Lung microvascular endothelial cell (primary cell): ENCODE measurements at regions not wholly inside any gene's neighbourhood (a gene's known extent, or its start where the extent isn't known, plus 50 kb on each side); places are given as distances from the start of the nearest gene placed in this dataset.

Experiments used
- DNase-seq, 2 donors: peaks; one replicate each; pipeline versions ENCODE4 v3.0.0 to v3.0.0-alpha.2; 2010; ENCODE audit warnings: low read depth in 2 of 2

- DNase-seq, result no peak
These were observed 540.3 kb downstream of the BCL11B start for GRCh38 chr14:98731701-98732100.

- no peak for DNase-seq
These were observed 538.5 kb downstream of the BCL11B start for GRCh38 chr14:98733536-98733935.

- DNase-seq, result no peak
These were observed 535.2 kb downstream of the BCL11B start for GRCh38 chr14:98736701-98737338.

DNA sequence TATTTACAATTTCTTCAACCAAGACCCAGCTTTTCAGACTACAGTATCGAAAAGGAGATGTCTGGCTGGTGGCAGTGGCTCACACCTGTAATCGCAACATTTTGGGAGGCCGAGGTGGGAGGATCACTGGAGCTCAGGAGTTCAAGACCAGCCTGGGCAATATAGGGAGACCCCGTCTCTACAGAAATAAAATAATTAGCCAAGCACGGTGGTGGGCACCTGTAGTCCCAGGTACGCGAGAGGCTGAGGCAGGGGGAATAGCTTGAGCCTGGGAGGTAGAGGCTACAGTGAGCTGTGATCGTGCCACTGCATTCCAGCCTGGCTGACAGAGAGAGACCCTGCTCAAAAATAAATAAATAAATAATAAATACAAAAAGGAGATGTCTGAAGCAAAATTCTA is 530.5 kb downstream of the BCL11B start:
- DNase-seq, result no peak

DNA sequence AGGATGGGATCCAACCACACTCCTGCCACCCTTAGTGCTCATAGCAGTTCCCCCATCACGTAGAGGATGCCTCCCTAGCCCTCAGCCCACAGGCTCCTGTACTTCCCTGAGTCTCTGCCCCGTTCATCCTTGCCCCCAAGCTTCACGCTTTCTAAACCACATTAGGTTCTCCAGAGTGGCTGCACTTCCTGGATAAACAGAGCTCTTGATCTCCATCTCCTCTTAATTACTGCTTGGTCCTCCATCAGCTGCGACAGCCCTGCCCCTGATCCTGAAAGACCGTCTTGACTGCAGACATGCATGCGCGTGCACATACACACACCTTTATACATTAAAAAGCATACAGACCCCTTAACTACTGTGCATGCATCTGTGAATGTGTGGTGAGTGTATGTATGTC is 530.0 kb downstream of the BCL11B start:
- no peak for DNase-seq

DNA sequence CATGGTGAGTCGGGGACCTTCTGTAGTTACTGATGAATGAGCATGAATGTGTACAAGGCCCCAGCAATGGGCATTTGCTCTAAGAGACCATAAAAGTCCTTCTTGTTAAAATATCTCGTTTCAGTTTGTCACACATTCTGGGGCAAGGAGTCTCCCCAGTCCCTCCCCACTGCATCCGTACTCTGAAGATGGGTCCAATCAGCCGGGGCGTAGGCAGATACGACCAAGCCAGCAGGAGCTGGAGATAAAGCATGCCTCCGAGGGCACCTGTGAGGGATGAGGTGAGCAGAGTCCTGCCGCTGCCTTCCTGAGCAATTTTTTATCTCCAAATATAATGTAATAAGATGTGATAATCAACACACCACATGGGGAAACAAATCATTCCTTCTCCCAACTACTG is 528.5 kb downstream of the BCL11B start:
- no peak for DNase-seq

GRCh38 chr14:98748966-98749365 is 523.0 kb downstream of the BCL11B start:
- DNase-seq, result no peak

- DNase-seq, result no peak
These were observed 520.9 kb downstream of the BCL11B start for GRCh38 chr14:98751110-98751509.

DNA sequence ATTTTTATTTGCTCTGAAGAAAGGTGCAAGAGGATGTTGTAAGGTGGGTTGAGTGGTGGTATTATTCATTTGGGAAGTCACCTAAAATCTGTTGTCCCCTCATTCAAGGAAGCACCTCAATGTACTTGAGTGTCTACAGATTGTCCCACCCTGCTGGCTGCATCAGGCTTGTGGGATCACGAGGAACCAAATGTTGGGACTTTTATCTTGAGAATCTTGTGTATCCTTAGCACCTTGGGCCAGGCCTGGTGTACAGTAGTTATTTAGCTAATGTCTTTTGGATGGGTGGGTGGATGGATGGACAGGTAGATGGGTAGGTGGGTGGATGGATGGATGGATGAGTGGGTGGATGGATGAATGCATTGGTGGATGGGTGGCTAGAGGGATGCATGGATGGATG is 519.3 kb downstream of the BCL11B start:
- no peak for DNase-seq

DNA sequence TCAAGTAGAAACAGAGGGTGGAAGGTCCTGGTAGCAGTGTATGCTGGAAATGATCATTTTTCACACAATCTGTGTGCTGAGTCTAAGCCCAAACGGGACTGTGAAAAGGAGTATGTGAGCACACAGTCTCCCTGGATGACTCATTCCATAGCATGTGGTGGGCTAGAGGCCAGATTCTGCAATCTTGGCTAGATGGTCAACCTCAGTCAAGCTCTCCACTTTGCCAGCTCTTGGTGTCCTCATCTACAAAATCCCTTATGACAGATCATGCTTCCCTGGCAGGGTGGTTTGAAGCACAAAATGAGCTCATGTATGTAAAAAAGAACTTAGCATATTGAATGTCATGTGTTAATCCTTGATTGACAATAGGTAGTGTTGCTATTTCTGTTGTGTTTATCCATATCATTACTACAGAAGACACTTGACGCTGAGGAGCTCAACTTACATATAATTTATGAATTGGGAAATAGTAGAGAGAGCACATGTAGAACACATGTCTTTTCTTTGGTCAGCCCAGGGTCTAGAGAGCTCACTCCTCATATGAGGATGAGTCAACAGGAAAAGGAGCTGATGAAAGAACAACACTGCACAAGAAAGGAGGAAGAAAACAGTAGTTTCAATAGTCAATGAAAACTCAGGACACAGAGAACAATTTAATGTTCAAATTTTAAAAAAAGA is 517.5 kb downstream of the BCL11B start:
- no peak for DNase-seq

DNA sequence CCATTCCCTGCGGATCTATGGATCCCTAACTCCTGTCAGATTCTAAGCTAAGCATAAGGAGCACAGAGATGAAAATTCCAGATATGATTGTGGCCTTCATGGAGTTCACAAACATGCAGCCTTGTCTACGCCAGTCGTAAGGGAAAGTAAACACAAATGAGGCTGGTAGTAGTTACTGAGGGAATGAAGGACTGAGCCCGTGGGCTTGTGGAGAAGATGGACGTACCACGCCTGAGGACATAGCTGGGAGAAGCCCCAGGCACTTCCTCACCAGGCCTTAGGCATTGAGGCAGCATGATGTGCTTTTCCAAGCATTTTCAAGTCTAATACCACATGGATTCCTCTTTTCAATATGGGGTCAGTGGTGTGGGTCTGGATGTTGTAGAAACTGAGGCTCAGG is 515.2 kb downstream of the BCL11B start:
- DNase-seq, result no peak

- DNase-seq, result no peak
These were observed 513.6 kb downstream of the BCL11B start for GRCh38 chr14:98758440-98758839.

GRCh38 chr14:98761993-98762392 is 510.0 kb downstream of the BCL11B start:
- DNase-seq, result no peak

DNA sequence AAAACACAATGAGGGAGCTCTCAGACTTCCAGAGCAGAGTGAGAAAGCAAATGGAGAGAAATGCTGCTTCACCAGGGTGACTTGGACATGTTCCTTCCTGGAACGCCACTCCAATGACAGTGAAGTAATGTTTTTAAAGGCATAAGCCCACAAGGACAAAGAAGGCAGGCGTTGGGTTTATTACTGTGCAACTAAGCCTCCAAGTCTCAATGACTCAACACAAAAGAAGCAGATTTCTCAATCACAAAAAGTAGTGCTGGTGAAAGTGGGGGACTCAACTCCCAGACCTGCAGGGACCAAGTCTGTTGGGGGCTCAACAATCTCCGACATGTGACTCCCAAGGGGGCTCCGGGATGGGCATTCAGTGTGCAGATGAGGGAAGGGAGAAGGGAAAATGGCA is 505.2 kb downstream of the BCL11B start:
- DNase-seq, result no peak

GRCh38 chr14:98769326-98769725 is 502.7 kb downstream of the BCL11B start:
- no peak for DNase-seq

DNA sequence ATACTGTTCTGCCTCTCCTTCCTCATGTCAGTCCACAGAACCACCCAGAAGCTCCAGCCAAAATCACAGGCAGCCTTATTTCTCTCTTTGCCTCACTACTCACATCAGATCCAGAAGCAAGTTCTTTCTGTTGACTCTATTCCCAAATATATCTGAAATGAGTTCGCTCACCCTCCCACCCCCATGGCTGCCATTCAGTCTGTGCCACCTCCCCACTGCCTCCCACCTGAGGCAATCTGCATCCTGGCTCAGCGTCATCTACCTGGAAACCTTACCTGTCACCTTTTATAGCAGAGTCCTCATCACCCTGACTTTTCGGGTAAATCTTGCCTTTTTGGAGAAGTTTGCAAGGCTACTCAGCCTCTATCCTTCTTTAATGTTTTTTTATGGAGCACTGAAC is 501.8 kb downstream of the BCL11B start:
- DNase-seq, result no peak

- DNase-seq, result no peak
These were observed 498.2 kb downstream of the BCL11B start for GRCh38 chr14:98773814-98774213.

DNA sequence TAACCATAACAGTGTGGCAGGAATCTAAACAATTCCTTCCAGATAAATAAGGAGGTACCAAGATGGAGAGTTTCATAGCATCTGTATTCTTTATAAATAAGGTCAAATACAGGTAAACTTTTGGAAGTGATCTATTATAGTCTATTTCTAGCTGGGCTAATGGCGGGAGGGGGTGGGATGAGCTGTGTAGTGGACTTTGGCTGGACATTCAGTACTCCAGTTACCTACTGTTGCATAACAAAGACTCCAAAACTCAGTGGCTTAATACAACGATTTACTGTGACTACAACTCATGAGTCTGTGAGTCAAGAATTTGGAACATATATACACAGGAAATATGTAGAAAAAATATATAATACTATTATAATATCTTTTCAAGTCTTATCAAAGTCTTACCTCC is 496.1 kb downstream of the BCL11B start:
- DNase-seq, result no peak

DNA sequence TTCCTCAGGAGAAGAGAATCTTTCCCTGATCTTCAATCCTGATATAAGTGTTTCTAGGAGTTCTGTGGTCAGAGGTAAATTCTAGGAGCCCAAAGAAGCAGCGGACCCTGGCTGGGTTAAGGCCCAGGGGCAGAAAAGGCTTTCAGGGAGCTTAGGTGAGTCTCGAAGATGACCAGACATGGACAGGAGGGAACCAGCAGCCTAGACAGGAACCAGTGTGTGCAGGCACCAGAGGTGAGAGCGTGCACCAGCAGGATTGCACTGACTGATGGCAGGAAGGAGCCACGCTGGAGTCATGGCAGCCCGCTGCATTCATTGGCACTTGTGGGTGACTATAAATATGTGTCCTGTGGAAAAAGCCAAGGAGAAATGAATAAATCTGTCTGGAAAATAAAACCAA is 489.9 kb downstream of the BCL11B start:
- DNase-seq, result no peak

DNA sequence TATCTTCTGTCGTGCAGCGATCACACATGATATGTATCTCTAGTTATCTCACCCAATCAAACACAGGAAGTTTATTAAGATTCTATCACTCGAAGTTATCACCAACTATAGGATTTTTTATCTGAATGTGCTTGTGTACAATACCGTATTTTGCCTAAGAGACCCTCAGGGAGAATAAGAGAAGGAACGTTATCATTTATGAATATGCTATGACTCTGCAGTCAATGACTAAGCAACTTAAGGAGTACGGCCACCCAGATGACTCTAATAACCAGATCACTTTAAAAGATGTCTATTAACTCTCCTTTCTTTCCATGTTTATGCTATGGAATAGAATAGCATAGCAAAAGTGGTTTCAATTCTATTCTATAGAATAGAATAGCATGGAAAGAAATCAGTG is 486.4 kb downstream of the BCL11B start:
- no peak for DNase-seq

DNA sequence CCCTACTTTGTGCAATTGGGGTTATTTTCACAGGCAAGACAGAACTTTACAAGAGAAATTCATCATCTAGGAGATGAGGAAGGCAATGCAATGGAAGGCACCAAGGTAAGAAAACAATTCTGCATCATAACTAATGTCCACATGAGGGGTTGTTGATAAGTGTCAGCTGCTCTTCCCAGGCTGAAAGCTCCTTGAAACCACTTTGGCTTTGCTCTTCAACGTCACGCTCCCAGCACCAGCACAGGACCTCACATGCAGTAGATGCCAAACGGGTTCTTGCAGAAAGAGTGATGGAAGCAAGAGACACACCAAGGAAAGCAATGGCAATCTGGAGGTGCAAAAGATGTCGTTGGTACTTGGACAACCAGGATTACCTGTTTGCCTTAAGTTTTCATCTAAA is 485.5 kb downstream of the BCL11B start:
- DNase-seq, result no peak

DNA sequence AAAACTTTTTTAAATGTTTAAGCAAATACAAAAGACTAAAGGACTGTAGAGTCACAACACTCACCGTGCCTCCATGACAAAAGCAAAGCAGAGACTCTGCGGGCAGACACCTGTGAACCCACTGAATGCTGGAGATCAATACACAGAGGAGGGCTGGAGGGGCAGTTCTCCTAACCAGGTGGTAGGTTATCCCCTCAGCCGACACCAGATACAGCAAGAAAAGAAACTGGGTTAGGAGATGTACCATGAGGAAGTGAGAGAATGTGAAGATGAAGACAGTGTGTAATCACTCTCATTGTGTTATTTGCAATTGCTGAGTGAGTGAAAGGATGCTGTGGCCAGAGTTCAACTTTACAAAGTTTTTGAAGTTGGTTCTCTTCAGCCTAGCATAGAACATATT is 480.3 kb downstream of the BCL11B start:
- no peak for DNase-seq

- DNase-seq, result no peak
These were observed 479.8 kb downstream of the BCL11B start for GRCh38 chr14:98792171-98792570.

DNA sequence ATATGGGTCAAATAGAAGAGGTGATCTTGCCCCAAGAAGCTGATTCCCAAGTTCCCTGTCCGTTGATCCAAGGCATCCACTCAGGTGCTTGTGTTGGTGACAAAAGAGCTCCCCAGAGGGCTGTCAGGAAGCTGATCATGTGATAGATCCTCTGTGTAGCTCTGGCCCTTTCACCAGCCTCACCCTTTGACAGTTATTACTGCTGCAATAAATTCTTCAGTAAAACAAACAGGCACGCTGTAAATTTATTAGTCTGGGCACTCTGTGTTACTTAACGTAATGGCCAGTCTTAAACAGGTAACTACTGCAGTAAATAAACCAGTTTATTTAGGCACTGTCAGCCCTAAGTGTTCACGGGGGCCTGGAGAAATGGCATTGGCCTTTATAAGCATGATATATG is 473.9 kb downstream of the BCL11B start:
- no peak for DNase-seq
